Activated CD8-positive, alpha-beta memory T cell treated with anti-CD3 and anti-CD28 coated beads for 4 hours (primary cell): ENCODE measurements at regions not wholly inside any gene's neighbourhood (a gene's known extent, or its start where the extent isn't known, plus 50 kb on each side); places are given as distances from the start of the nearest gene placed in this dataset.

Experiments used
- DNase-seq, 2 donors: peaks; one replicate each; pipeline ENCODE4 v3.0.0-alpha.2; 2020; ENCODE audit warnings: low read depth in 2 of 2

DNA sequence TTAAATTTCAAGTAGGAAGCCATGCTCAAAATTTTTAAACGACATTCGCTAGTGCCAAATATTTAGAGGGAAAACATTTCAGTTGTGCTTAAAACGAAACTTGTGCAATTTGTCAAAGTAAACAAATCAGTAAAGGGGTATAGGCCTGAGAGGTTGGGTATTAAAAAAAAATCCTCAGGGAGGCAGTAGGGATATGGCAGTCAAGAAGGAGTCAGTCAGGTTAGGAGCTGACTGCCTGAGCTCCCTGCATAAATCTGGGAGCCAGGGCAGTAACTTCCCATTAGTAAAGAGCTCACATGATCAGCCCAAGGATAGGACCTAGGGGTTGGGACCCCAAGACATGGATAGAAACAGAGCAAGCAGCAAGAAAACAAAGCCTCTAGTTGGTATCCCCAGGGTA is 120.7 kb upstream of the STAC start:
- no peak for DNase-seq

DNA sequence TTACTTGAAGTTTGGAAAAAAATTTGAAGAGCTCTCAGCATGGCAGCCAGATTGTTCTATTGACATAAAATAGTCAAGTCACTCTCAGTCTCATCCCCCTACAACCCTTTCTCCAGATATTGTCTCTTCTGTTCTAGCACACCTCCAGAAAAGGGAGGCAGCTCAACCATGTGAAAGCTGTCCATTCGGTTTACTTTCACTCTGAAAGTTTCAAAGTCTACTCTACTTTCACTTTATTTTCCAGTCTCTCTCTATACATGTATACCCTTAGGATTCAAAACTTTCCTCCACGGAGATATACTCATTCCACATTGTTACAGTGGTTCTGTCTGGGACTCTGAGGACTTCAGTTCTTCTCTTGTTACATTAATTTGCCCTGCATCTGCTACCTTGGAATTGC is 111.0 kb upstream of the STAC start:
- no peak for DNase-seq

DNA sequence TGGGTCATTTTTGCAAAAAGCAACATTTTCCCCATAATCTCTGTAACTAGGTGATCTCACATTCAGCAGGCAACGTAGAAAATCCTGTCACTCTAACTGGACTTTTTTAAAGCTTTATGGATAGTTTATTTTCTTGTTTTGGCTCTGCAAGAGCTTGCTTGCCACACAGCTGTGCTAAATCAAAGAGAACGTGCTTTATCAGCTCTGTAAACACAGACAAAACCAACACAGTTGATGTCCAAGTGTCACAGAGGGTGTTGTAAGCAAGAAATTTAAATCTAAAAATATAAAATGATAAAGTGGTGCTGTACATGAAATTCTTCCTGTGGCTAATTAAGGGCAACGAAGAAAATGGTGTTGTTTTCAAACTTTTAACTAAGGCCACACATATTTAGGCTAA is 97.5 kb upstream of the STAC start:
- DNase-seq, result no peak

DNA sequence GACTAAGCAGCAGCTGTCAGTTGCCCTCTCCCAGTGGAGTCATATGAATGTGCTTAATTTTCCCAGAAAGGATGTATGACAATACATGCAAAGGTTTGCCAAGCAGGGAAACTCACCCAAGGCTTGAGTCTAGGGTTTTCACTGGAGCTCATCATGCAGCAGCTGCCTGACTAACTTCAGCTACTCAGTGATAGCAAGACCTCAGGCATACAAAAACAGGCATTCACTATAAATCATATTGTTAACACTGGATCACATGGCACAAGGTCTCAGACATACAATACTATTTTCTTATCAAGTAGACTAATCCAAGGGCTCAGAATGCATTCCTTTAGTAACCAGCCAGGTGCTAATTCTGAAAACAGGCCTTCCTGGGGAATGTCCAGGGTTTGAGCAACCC is 85.0 kb upstream of the STAC start:
- DNase-seq, result no peak

DNA sequence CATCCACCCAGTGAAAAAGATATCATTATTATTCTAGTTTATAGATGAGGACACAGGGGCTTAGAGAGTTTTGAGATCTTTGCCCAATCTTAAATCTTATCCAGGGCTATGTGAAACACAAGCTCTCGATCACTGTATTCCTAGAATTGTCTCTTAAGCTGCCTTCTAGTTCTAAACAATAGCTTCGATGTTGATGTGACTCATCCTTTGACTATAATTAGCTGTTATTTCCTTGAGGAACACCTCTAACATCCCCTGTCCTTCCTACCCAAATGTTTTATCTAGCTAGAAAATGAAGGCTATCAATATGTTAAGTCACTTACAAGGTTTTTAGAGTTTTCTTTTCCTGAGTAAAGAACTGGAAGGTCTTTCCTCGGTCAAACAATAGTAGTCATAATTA is 83.1 kb upstream of the STAC start:
- no peak for DNase-seq

DNA sequence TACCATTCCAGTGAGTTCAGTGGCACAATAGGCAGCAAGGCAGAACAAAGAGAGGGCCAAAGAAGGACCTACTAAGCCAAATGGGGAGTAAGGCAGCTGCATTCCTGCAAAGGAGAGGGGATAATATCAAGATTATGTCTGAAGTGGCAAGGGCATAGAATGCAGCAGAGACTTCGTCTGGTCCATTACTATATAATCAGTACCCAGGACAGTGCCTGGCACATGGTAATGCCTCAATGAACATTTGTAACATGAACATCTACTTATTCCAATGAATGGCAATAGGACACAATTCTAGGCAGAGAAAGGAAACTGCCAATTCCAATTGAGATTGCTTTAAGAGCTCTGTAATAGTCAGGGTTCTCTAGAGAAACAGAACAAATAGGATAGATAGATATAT is 82.1 kb upstream of the STAC start:
- DNase-seq, result no peak

DNA sequence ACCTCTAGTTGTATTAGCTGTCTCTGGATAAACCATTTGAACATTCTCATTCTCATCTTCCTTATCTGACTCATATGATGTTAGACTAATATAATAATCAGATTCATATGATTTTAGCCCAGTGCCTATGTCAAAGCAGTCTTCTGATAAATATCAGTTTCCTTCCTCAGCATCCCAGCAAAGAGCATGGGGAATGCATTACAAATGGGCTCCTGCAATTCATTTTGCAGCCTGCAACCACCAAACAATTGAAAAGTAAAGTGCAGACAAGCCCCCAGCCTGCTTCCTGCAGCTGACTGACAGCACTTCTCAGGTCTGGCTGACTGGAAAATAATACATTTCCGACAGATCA is 78.2 kb upstream of the STAC start:
- no peak for DNase-seq

DNA sequence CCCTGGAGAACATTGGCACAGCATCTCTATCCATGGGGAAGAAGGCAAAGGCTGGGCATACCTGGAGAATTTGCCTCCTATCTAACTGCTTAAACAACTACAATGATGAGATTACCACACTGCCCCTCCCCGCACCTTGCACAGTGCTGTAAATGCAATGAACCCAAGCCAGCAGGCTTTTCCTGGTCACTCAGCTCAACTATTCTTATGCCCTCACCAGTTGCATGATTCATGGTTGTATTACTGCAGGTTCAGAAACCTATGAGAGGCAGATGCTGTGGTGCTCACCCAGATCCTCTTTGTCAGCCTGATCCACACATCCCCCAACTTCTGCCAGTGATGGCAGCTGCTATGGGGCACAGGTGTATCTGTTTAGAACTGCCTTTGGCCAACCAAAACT is 77.7 kb upstream of the STAC start:
- no peak for DNase-seq

DNA sequence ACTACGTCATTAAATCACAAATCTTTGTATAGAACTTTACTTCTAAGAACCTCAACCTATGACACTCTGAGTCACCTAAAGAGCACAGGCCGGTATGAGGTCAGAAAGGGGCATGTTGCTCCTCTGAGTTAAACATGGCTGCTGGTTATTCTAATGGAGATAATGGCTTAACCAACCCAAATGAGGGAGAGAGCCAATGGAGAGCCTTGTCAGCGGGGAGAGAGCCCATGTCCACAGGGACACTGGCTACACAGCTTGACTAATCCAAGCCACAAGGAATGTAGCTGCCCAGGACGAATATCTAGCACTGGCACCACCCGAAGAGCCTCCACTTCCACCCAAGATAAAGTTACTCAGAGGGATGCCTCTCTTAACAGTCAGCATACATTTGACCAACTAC is 77.0 kb upstream of the STAC start:
- DNase-seq, result no peak

DNA sequence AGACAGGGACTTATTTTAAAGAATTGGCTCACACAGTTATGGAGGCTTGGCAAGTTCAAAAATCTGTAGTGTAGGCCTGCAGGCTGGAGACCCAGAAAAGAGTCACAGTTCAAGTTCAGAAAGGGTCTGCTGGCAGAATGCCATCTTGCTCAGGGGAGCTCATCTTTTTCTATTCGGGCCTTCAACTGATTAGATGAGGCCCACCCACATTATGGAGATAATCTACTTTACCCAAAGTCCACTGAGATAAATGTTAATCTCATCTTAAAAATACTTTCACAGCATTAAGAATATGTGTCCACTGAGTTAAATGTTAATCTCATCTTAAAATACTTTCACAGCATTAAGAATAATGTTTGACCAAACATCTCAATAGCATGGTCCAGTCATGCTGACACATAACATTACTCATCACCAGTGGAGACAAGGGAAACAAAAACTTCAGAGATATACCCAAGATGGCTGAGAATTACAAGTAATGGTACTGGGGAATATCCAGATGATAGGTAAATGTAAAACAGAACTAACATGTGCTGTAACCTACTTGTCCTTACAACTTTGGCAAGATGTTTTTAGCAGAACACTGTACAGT is 74.3 kb upstream of the STAC start:
- DNase-seq, result no peak

DNA sequence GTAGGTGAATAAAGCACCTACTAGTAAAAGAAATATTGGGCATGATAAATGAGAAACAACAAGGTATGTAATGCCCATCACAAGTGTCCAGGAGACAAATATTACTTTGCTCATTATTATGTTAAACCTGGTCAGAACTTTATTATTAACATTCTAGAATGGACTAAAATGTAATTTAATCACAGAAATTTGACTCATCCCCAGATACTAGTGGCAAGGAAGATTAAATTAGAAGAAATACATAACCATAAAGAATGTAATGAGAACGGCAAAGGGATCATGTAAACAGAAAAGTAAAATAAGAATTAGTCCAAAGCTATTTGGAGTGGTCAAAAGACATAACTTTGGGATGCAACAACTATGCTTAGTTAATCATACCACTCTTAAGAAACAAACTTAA is 71.2 kb upstream of the STAC start:
- no peak for DNase-seq

DNA sequence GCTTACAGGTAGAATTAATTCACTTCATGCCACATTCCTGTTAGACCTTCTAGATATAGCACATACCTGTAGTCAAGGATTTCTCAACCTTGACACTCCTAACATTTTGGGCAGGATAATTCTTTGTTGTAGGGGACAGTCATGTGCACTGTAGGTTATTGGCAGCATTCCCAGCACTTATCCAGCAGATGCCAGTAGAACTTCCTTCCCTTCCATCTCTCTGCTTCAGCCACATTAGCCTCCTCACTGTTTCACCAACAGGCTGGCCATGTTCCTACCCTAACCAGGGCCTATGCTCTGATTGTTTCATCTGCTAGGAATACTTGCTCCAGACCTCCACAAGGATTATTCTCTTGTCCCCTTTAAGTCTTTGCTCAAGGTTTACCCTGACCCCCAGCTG is 68.0 kb upstream of the STAC start:
- no peak for DNase-seq

DNA sequence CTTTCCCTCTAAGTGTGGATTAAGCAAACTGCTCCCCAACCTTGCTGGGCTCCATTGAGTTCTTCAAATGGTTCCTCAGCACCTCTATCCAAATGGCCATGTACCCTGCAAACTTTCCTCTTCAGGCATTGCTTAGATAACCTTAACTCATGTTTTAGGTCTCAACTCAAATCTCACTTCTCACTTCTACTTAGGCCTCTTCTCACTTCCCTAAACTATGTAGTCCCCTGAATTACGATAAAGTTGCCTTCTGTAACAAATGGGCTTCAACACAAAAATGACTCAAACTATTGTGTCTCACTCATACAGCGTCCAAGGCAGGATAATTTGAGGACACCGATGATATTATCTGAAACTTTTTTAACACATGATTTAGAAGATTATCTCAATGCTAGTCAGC is 62.4 kb upstream of the STAC start:
- no peak for DNase-seq

DNA sequence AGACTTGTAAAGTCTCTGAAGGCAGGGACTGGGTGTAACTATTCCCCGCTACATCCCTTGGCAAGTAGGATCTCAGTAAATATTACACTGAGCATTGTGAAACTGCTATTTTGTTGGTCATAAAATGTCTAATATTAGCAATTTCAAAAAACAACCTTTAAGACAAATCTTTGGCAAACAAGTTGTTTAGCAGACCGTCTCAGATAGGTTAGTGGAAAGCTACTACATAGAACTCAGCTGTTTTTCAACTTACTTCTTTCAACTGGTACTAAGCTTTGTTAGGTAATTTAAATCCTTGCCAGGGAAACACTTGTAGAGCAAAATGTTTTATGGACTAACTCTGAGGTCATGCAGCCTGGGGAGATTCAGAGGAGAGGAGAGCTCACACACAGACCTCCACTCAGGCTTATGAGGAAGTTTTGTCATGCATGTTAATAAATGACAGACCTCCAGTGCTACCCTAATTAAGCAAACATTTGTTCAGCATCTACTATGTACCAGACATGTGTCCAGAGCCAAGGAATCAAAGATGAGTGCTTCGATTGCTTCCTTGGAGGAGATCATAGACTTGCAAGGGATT is 61.6 kb upstream of the STAC start:
- no peak for DNase-seq

DNA sequence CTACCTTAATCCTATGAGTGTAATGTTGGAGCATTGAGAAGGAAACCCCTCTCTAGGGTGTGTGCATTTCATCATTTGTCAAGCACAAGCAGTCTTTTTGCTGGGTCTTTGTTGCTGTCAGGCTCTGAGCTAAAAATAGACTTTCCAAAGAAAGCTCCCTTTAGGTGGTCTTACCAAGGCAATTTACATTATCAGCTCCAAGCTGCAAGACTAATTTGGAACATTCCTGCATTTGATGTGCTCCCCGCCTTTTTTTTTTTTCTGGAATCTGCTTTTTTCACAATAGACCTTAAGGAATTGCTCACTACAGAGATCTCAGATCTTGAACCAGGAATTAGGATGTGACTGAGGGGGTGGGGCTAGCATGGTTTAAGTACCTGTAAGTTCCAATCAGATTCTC is 60.6 kb upstream of the STAC start:
- DNase-seq, result no peak
